ENCODE measurements at regions not wholly inside any gene's neighbourhood (a gene's known extent, or its start where the extent isn't known, plus 50 kb on each side); places are given as distances from the start of the nearest gene placed in this dataset.

DNA sequence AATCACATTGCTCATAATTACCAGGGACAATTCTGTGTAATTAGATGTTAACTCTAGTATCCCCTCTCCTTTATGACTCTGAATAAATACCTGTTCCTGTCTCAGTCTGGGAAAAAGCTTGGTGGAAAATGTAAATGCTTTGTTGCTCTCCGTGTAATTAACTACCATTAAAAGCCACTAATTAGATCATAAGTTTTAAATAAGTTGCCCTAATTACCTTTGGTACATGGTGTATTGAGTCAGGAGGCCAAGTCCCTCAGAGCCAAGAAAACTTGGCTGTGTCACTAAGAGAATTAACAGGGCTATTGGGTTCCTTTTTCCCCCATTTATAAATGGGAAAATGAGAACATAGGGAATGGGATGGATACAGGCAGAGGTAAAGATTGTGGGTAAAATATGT, 617.6 kb downstream of the TLR4 start:
- no CpG with 5 or more reads among the region's 1 CpG for WGBS, 2 experiments (ENCODE audit: insufficient coverage in 2 of 2)
- H3K27ac ChIP-seq (ENCODE audit: low read depth, low read length, severe bottlenecking) = no peak overlapping the region
- no peak overlapping the region for H3K4me3 ChIP-seq (ENCODE audit: extremely low read depth, insufficient read depth, low read length, poor library complexity, severe bottlenecking)

DNA sequence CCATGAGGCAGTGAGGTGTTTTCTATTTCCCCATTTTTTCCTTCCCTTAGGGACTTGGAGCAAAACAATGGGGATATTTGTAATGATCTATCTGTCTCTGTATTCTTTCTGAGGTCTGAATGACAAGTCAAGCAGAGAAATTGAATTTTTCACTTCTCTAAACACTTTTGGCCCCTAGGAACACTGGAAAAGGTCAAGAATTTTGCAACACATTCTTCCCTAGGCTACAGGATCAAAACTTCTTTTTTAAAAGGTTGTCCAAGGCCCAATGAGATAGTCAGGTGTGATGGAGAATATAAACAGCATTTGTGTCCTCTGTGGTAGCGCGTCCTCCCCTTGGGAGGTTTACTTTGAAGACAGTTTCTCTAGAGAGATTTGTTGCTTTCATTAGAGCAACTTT, 620.5 kb downstream of the TLR4 start:
- WGBS, 2 experiments (ENCODE audit: insufficient coverage in 2 of 2) = 93% methylated on average over 2 of the region's 2 CpGs; no CpG with 5 or more reads in 1 of the 2 experiments
- no peaks in the 10 kb centered on the region for H3K9me3 ChIP-seq (ENCODE audit: control insufficient read depth, low read length)

More for the DNA sequence above, 617.6 kb downstream of the TLR4 start:
- Histone ChIP-seq H3K9me3 (ENCODE audit: control insufficient read depth, low read length) (no peaks in the 10 kb centered on the region), H3K36me3 (ENCODE audit: control insufficient read depth, insufficient read depth, low read length) (no peaks in the 10 kb centered on the region), H3K4me1 (ENCODE audit: control insufficient read depth, insufficient read depth, low read length, poor library complexity, severe bottlenecking) (no peaks in the 10 kb centered on the region)

DNA sequence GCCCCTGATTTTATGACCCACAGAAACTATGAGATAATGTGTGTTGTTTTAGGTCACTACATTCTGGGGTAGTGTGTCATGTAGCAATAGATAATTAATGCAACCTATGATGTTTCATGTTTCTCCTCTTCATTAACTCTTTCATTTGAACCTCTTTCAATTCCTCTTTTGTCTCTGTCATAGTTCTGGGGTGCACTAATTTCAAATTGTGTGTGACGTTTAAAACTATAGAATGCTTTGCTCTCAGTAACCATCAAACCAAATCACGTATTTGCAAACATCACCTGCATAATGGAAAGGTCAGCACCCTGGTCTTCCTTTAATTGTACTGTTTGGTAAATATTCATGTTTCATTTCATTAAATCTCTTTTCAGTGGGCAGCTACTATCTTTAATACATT, 621.6 kb downstream of the TLR4 start:
- H3K36me3 ChIP-seq (ENCODE audit: control insufficient read depth, insufficient read depth, low read length) = no peaks in the 10 kb centered on the region
- H3K9me3 ChIP-seq (ENCODE audit: control insufficient read depth, low read length) = no peaks in the 10 kb centered on the region
- H3K4me3 ChIP-seq (ENCODE audit: extremely low read depth, insufficient read depth, low read length, poor library complexity, severe bottlenecking) = no peak overlapping the region
- H3K27ac ChIP-seq (ENCODE audit: low read depth, low read length, severe bottlenecking) = no peak overlapping the region
- no CpG with 5 or more reads among the region's 2 CpGs for WGBS, 2 experiments (ENCODE audit: insufficient coverage in 2 of 2)
- peaks cover under 1% of the 10 kb centered on the region for H3K4me1 ChIP-seq (ENCODE audit: control insufficient read depth, insufficient read depth, low read length, poor library complexity, severe bottlenecking)

More for the DNA sequence above, 620.5 kb downstream of the TLR4 start:
- Histone ChIP-seq H3K4me1 (ENCODE audit: control insufficient read depth, insufficient read depth, low read length, poor library complexity, severe bottlenecking) (no peaks in the 10 kb centered on the region), H3K36me3 (ENCODE audit: control insufficient read depth, insufficient read depth, low read length) (no peaks in the 10 kb centered on the region), H3K27ac (ENCODE audit: low read depth, low read length, severe bottlenecking) (no peak overlapping the region), H3K4me3 (ENCODE audit: extremely low read depth, insufficient read depth, low read length, poor library complexity, severe bottlenecking) (no peak overlapping the region)

DNA sequence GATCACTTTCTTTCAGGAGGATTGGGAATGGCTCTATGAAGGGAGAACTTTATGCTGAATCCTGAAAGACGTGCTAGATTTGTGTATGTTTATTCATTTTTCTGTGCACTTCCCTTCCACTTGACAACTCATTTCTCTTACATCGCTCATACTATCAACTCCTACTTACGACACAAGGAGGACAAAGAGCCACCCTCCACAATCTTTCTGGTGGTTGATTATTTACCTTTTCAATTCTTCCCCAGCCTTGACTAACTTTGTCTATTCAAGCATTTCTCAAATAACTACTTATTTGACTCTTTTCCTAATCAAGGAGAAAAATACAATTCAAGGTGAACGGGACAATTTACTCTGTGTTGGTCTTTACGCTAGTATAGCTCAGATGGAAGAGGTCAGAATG, 622.1 kb downstream of the TLR4 start:
- H3K27ac ChIP-seq (ENCODE audit: low read depth, low read length, severe bottlenecking) = no peak overlapping the region
- H3K9me3 ChIP-seq (ENCODE audit: control insufficient read depth, low read length) = no peaks in the 10 kb centered on the region
- no peak overlapping the region for H3K4me3 ChIP-seq (ENCODE audit: extremely low read depth, insufficient read depth, low read length, poor library complexity, severe bottlenecking)
- 89 to 100% methylated on average over 1 to 3 of the region's 5 CpGs for WGBS, 2 experiments (ENCODE audit: insufficient coverage in 2 of 2)
- H3K4me1 ChIP-seq (ENCODE audit: control insufficient read depth, insufficient read depth, low read length, poor library complexity, severe bottlenecking) = peaks cover 4% of the 10 kb centered on the region
- no peaks in the 10 kb centered on the region for H3K36me3 ChIP-seq (ENCODE audit: control insufficient read depth, insufficient read depth, low read length)

DNA sequence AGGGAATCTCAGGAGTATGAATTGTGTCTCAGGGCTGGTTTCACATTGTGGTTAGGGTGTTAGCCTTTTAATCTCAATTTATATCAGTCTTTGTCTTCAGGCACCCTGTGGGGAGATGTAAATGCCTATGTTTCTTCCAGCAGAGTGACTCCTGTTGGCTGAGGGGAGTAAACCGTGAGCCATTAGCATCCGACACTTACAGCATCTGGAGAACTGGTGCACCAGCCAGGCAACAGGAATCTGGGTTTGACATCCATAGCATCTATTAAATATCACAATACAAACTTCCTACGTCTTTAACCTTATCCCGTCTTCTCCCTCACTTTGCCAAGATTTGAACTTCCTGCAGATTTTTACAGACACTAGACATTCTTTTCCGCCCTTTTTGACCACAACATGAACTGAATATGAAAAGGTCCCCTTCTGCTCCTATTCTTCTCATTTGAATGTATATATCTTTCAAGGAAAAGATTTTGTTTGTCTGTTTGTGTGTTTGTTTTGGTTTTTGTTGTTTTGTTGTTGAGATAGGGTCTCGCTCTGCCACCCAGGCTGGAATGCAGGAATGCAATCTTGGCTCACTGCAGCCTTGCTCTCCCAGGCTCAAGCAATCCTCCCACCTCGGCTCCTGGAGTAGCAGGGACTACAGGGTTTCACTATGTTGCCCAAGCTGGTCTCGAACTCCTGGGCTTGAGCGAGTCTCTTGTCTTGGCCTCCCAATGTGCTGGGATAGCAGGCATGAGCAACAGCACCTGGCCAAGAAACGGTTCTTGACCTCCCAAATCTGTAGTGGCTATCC, 626.2 kb downstream of the TLR4 start:
- Histone ChIP-seq H3K27ac (ENCODE audit: low read depth, low read length, severe bottlenecking) (no peak overlapping the region), H3K36me3 (ENCODE audit: control insufficient read depth, insufficient read depth, low read length) (no peaks in the 10 kb centered on the region), H3K9me3 (ENCODE audit: control insufficient read depth, low read length) (no peaks in the 10 kb centered on the region), H3K4me3 (ENCODE audit: extremely low read depth, insufficient read depth, low read length, poor library complexity, severe bottlenecking) (no peak overlapping the region), H3K4me1 (ENCODE audit: control insufficient read depth, insufficient read depth, low read length, poor library complexity, severe bottlenecking) (peaks cover 4% of the 10 kb centered on the region)
- 83 to 90% methylated on average over 8 of the region's 10 CpGs for WGBS, 2 experiments (ENCODE audit: insufficient coverage in 2 of 2)

DNA sequence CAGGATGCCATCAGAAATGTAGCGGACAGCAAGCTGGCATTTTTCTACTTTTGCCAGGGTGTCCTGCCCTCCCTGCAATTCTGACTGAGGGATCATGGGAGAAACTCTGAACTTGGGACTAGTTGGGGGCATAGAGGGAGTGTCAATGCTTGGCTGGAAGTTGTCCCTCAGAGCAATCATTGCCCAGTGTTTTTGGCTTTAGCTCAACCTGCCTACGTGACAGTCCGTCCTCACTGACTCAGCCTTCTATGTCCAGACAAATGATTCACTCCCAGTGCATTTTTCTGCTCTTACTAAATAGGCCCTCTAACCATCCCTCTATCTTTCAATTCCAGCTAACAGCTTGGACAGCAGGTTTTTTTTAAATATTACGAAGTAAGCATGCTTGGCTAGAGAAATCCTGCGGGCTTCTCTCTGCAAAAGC, 627.4 kb downstream of the TLR4 start:
- no peak overlapping the region for H3K4me3 ChIP-seq (ENCODE audit: extremely low read depth, insufficient read depth, low read length, poor library complexity, severe bottlenecking)
- peaks cover 4% of the 10 kb centered on the region for H3K4me1 ChIP-seq (ENCODE audit: control insufficient read depth, insufficient read depth, low read length, poor library complexity, severe bottlenecking)
- H3K27ac ChIP-seq (ENCODE audit: low read depth, low read length, severe bottlenecking) = no peak overlapping the region
- no peaks in the 10 kb centered on the region for H3K36me3 ChIP-seq (ENCODE audit: control insufficient read depth, insufficient read depth, low read length)
- 90 to 94% methylated on average over 3 to 5 of the region's 5 CpGs for WGBS, 2 experiments (ENCODE audit: insufficient coverage in 2 of 2)
- H3K9me3 ChIP-seq (ENCODE audit: control insufficient read depth, low read length) = no peaks in the 10 kb centered on the region

DNA sequence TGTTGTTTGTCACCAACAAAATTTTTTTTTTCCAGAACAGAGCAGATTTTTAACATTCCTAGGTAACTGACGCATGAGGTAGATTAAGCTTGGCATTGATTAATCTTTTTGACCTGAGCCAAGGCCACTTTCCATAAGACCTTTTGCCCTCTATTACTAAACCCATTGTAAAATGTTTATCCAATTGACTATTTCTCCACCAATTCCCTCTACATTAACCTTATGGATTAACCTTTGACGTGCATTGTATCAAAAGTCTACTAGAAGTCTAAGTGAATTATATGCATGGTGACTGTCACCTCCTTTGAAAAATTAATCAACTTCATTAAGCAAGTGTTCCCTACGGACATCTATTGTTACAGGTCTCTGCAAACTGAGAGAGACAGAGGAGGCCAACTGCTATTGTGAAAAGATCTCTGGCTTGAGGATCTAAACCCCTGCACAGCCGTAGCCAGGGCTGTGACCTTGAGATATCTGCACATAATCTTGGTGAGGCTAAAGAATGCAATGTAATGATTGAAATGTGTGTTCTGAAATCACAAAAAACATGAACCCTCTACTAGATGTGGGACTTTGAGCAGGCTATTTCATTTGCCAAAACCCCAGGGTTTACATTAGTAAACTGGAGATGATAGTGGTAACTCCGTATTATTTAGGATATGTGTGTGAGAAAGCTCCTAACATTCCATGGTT, 632.2 kb downstream of the TLR4 start:
- 92 to 100% methylated on average over 2 of the region's 5 CpGs for WGBS, 2 experiments (ENCODE audit: insufficient coverage in 2 of 2)
- H3K36me3 ChIP-seq (ENCODE audit: control insufficient read depth, insufficient read depth, low read length) = no peaks in the 10 kb centered on the region
- no peaks in the 10 kb centered on the region for H3K9me3 ChIP-seq (ENCODE audit: control insufficient read depth, low read length)
- H3K27ac ChIP-seq (ENCODE audit: low read depth, low read length, severe bottlenecking) = no peak overlapping the region
- H3K4me3 ChIP-seq (ENCODE audit: extremely low read depth, insufficient read depth, low read length, poor library complexity, severe bottlenecking) = no peak overlapping the region
- H3K4me1 ChIP-seq (ENCODE audit: control insufficient read depth, insufficient read depth, low read length, poor library complexity, severe bottlenecking) = no peaks in the 10 kb centered on the region

DNA sequence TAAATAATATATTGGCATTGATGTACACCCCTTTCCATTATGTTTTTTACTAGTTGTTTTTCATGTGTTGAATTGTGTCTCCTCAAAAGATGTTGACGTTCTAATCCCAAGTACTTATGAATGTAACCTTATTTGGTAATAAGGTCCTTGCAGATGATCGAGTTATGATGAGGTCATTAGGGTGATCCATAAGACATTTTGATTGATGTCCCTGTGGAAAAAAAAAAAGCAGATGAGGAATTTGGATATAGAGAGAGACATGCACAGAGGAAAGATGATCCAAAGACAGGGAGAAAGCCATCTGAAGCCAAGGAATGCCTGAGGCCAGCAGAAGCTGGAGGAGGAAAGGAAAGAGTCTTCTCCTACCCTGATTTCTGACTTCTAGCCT, 632.7 kb downstream of the TLR4 start:
- Histone ChIP-seq H3K36me3 (ENCODE audit: control insufficient read depth, insufficient read depth, low read length) (no peaks in the 10 kb centered on the region), H3K4me3 (ENCODE audit: extremely low read depth, insufficient read depth, low read length, poor library complexity, severe bottlenecking) (no peak overlapping the region), H3K27ac (ENCODE audit: low read depth, low read length, severe bottlenecking) (no peak overlapping the region), H3K9me3 (ENCODE audit: control insufficient read depth, low read length) (no peaks in the 10 kb centered on the region), H3K4me1 (ENCODE audit: control insufficient read depth, insufficient read depth, low read length, poor library complexity, severe bottlenecking) (no peaks in the 10 kb centered on the region)
- 91 to 100% methylated on average over 1 to 2 of the region's 2 CpGs for WGBS, 2 experiments (ENCODE audit: insufficient coverage in 2 of 2)

DNA sequence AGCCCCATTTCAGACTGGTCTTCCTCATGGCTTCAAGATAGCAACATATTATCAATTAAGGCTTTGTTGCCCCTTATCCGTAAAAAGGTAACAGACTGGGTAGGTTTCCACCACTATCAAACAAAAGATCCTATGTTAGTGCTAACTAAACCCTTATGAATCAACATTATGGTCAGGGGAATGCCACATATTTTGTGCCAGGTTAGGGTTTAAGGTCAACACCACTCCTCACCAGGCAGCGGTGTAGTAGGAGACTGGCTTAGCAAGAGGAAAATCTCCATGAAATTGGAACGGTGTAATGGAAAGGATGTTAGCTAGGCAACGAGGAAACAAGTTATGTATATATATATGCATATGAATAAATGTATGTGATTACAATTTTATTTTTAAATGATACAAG, 655.8 kb downstream of the TLR4 start:
- Histone ChIP-seq H3K9me3 (ENCODE audit: control insufficient read depth, low read length) (no peaks in the 10 kb centered on the region), H3K36me3 (ENCODE audit: control insufficient read depth, insufficient read depth, low read length) (no peaks in the 10 kb centered on the region), H3K4me3 (ENCODE audit: extremely low read depth, insufficient read depth, low read length, poor library complexity, severe bottlenecking) (no peak overlapping the region), H3K27ac (ENCODE audit: low read depth, low read length, severe bottlenecking) (no peak overlapping the region), H3K4me1 (ENCODE audit: control insufficient read depth, insufficient read depth, low read length, poor library complexity, severe bottlenecking) (no peaks in the 10 kb centered on the region)
- 90% methylated on average over 1 of the region's 4 CpGs; no CpG with 5 or more reads in 1 of the 2 experiments for WGBS, 2 experiments (ENCODE audit: insufficient coverage in 2 of 2)

DNA sequence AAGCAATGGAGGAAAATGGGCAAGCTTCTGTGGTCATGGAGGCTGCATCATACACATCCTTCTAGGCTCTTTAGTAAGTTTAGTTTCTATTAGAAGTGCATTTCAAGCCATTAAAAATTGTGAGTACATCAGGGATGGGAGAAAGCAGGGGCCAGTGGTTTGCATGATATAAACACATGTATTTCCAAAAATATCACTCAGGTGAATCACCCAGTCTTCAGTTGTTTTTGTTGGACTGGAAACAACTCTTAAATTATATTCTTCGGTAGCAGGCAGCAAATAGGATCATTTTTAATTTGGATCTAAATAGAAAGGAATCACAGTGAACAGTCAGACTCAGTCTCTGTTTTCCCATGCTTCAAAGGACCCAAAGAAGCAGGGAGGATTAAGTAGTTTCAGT, 657.9 kb downstream of the TLR4 start:
- no peaks in the 10 kb centered on the region for H3K36me3 ChIP-seq (ENCODE audit: control insufficient read depth, insufficient read depth, low read length)
- H3K9me3 ChIP-seq (ENCODE audit: control insufficient read depth, low read length) = no peaks in the 10 kb centered on the region
- H3K27ac ChIP-seq (ENCODE audit: low read depth, low read length, severe bottlenecking) = no peak overlapping the region
- WGBS, 2 experiments (ENCODE audit: insufficient coverage in 2 of 2) = 80% methylated on average over 1 of the region's 1 CpG; no CpG with 5 or more reads in 1 of the 2 experiments
- no peaks in the 10 kb centered on the region for H3K4me1 ChIP-seq (ENCODE audit: control insufficient read depth, insufficient read depth, low read length, poor library complexity, severe bottlenecking)
- H3K4me3 ChIP-seq (ENCODE audit: extremely low read depth, insufficient read depth, low read length, poor library complexity, severe bottlenecking) = no peak overlapping the region

DNA sequence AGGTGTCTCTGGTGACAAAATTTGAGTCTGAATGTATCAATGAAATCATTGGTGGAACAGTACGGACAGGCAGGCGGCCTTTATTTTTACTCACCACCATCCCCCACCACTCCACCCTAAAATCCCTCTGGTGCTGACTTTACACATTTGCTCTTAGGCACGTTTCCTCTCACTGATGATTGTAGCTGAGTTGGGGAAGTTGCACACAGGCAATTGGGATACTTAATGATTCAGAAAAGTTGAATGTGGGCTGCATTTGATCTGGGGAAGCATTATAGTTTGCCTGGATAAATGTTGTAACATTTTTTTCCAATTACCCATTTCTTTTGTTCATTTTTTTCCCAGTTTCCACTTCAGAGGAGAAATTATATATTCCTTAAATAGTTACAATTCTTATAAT, 658.4 kb downstream of the TLR4 start:
- no peaks in the 10 kb centered on the region for H3K4me1 ChIP-seq (ENCODE audit: control insufficient read depth, insufficient read depth, low read length, poor library complexity, severe bottlenecking)
- 80% methylated on average over 1 of the region's 3 CpGs; no CpG with 5 or more reads in 1 of the 2 experiments for WGBS, 2 experiments (ENCODE audit: insufficient coverage in 2 of 2)
- no peak overlapping the region for H3K27ac ChIP-seq (ENCODE audit: low read depth, low read length, severe bottlenecking)
- no peaks in the 10 kb centered on the region for H3K9me3 ChIP-seq (ENCODE audit: control insufficient read depth, low read length)
- no peak overlapping the region for H3K4me3 ChIP-seq (ENCODE audit: extremely low read depth, insufficient read depth, low read length, poor library complexity, severe bottlenecking)
- H3K36me3 ChIP-seq (ENCODE audit: control insufficient read depth, insufficient read depth, low read length) = no peaks in the 10 kb centered on the region
